ENCODE measurements at regions not wholly inside any gene's neighbourhood (a gene's known extent, or its start where the extent isn't known, plus 50 kb on each side); places are given as distances from the start of the nearest gene placed in this dataset.

- H3K23ac ChIP-seq (ENCODE audit: low read length), result no peak overlapping the region
- no peak overlapping the region for H3K14ac ChIP-seq (ENCODE audit: low read length)
- no peaks in the 10 kb centered on the region for H3K36me3 ChIP-seq (ENCODE audit: control insufficient read depth in 1 of 2, insufficient read depth in 2 of 2, low read length in 2 of 2)
- H3K9me3 ChIP-seq (ENCODE audit: insufficient read depth, low read depth, low read length), result no peaks in the 10 kb centered on the region
- no peak overlapping the region for H2AK5ac ChIP-seq (ENCODE audit: low read length)
- H3K4ac ChIP-seq (ENCODE audit: low read depth, low read length), result no peak overlapping the region
- no peaks in the 10 kb centered on the region for H3K27me3 ChIP-seq (ENCODE audit: insufficient read depth, low read length)
- H2BK5ac ChIP-seq (ENCODE audit: low read depth, low read length, poor library complexity), result no peak overlapping the region
- no peak overlapping the region for H2BK120ac ChIP-seq (ENCODE audit: insufficient read depth, low read length, poor library complexity)
- no peak overlapping the region for H3K4me2 ChIP-seq (ENCODE audit: low read length)
- no CpG with 5 or more reads among the region's 5 CpGs for WGBS (ENCODE audit: extremely low coverage, insufficient coverage, insufficient read length)
- no peak overlapping the region for H4K12ac ChIP-seq (ENCODE audit: low read depth, low read length)
- peaks cover 9 to 10% of the 10 kb centered on the region in 2 experiments for H3K4me1 ChIP-seq (ENCODE audit: control insufficient read depth in 1 of 2, insufficient read depth in 2 of 2, low read length in 2 of 2)
- no peak overlapping the region for H3K9ac ChIP-seq (ENCODE audit: low read length)
- DNase-seq, result no peak
- no peak overlapping the region for H3K27ac ChIP-seq (ENCODE audit: low read depth, low read length)
- no peak overlapping the region for H2BK12ac ChIP-seq (ENCODE audit: low read length)
- no peak overlapping the region for H3K18ac ChIP-seq (ENCODE audit: low read length)
- peaks cover 8% of the 10 kb centered on the region for H3K79me1 ChIP-seq (ENCODE audit: low read length)
- H3K4me3 ChIP-seq (ENCODE audit: low read depth, low read length), result no peak overlapping the region
- H4K91ac ChIP-seq (ENCODE audit: low read depth, low read length), result no peak overlapping the region
- no peak overlapping the region for H4K8ac ChIP-seq (ENCODE audit: low read depth, low read length)
- H3K79me2 ChIP-seq (ENCODE audit: control insufficient read depth, insufficient read depth, low read length, poor library complexity), result no peaks in the 10 kb centered on the region
- no peak overlapping the region for H2AFZ ChIP-seq (ENCODE audit: insufficient read depth, low read length, poor library complexity)
Measured at GRCh38 chr7:50954716-50955115, 172.0 kb upstream of the GRB10 start.

DNA sequence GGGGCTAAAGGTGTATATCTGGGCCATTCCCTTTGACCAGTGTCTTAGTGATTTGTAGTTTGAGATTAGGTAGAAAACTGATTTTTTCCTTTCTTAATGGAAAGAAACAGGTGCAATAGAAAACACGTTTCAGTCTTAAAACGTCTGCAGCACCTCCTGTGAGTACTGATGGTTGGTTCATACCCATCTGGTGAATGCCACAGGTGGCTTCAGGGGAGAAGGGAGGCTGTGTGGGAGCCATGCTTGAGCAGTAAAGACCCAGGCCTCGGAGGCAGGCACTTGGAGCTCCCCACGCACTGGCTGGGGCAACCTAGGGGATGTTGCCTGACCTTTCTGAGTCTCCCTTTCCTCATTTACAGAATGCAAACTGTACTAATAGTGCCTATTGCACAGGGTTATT lies 171.5 kb upstream of the GRB10 start:
- H3K4me2 ChIP-seq (ENCODE audit: low read length), result no peak overlapping the region
- no peak overlapping the region for H3K4ac ChIP-seq (ENCODE audit: low read depth, low read length)
- H2BK120ac ChIP-seq (ENCODE audit: insufficient read depth, low read length, poor library complexity), result peak overlapping the region; percentile 45
- H3K23ac ChIP-seq (ENCODE audit: low read length), result no peak overlapping the region
- H3K79me2 ChIP-seq (ENCODE audit: control insufficient read depth, insufficient read depth, low read length, poor library complexity), result no peaks in the 10 kb centered on the region
- H3K18ac ChIP-seq (ENCODE audit: low read length), result no peak overlapping the region
- H3K36me3 ChIP-seq (ENCODE audit: control insufficient read depth in 1 of 2, insufficient read depth in 2 of 2, low read length in 2 of 2), result no peaks in the 10 kb centered on the region
- H3K4me1 ChIP-seq (ENCODE audit: control insufficient read depth in 1 of 2, insufficient read depth in 2 of 2, low read length in 2 of 2), result peaks cover 9 to 10% of the 10 kb centered on the region in 2 experiments
- H4K8ac ChIP-seq (ENCODE audit: low read depth, low read length), result no peak overlapping the region
- no CpG with 5 or more reads among the region's 4 CpGs for WGBS (ENCODE audit: extremely low coverage, insufficient coverage, insufficient read length)
- H2BK5ac ChIP-seq (ENCODE audit: low read depth, low read length, poor library complexity), result peak overlapping the region; percentile 22
- no peak overlapping the region for H2AFZ ChIP-seq (ENCODE audit: insufficient read depth, low read length, poor library complexity)
- H4K91ac ChIP-seq (ENCODE audit: low read depth, low read length), result peak overlapping the region; percentile 67
- H2BK12ac ChIP-seq (ENCODE audit: low read length), result peak overlapping the region; percentile 42
- H2AK5ac ChIP-seq (ENCODE audit: low read length), result no peak overlapping the region
- H3K27ac ChIP-seq (ENCODE audit: low read depth, low read length), result no peak overlapping the region
- H3K14ac ChIP-seq (ENCODE audit: low read length), result no peak overlapping the region
- no peak overlapping the region for H3K9ac ChIP-seq (ENCODE audit: low read length)
- H4K12ac ChIP-seq (ENCODE audit: low read depth, low read length), result no peak overlapping the region
- H3K27me3 ChIP-seq (ENCODE audit: insufficient read depth, low read length), result no peaks in the 10 kb centered on the region
- DNase-seq, result no peak
- no peak overlapping the region for H3K4me3 ChIP-seq (ENCODE audit: low read depth, low read length)
- H3K79me1 ChIP-seq (ENCODE audit: low read length), result peaks cover 8% of the 10 kb centered on the region
- no peaks in the 10 kb centered on the region for H3K9me3 ChIP-seq (ENCODE audit: insufficient read depth, low read depth, low read length)

- Histone ChIP-seq H3K14ac (ENCODE audit: low read length) (peak overlapping the region; percentile 39), H3K23ac (ENCODE audit: low read length) (no peak overlapping the region), H3K9me3 (ENCODE audit: insufficient read depth, low read depth, low read length) (no peaks in the 10 kb centered on the region), H3K79me2 (ENCODE audit: control insufficient read depth, insufficient read depth, low read length, poor library complexity) (no peaks in the 10 kb centered on the region), H3K27me3 (ENCODE audit: insufficient read depth, low read length) (no peaks in the 10 kb centered on the region), H4K91ac (ENCODE audit: low read depth, low read length) (no peak overlapping the region), H2BK12ac (ENCODE audit: low read length) (no peak overlapping the region), H3K4ac (ENCODE audit: low read depth, low read length) (no peak overlapping the region), H4K12ac (ENCODE audit: low read depth, low read length) (no peak overlapping the region), H2BK120ac (ENCODE audit: insufficient read depth, low read length, poor library complexity) (no peak overlapping the region), H3K4me3 (ENCODE audit: low read depth, low read length) (no peak overlapping the region), H4K8ac (ENCODE audit: low read depth, low read length) (no peak overlapping the region), H3K4me1 (ENCODE audit: control insufficient read depth in 1 of 2, insufficient read depth in 2 of 2, low read length in 2 of 2) (peaks cover 9 to 10% of the 10 kb centered on the region in 2 experiments), H3K27ac (ENCODE audit: low read depth, low read length) (peak overlapping the region; percentile 78), H3K36me3 (ENCODE audit: control insufficient read depth in 1 of 2, insufficient read depth in 2 of 2, low read length in 2 of 2) (no peaks in the 10 kb centered on the region), H3K18ac (ENCODE audit: low read length) (no peak overlapping the region), H3K79me1 (ENCODE audit: low read length) (peaks cover 8% of the 10 kb centered on the region), H3K4me2 (ENCODE audit: low read length) (peak overlapping the region; percentile 12), H2AK5ac (ENCODE audit: low read length) (no peak overlapping the region), H2BK5ac (ENCODE audit: low read depth, low read length, poor library complexity) (peak overlapping the region; percentile 75), H2AFZ (ENCODE audit: insufficient read depth, low read length, poor library complexity) (no peak overlapping the region), H3K9ac (ENCODE audit: low read length) (no peak overlapping the region)
- no CpG with 5 or more reads among the region's 3 CpGs for WGBS (ENCODE audit: extremely low coverage, insufficient coverage, insufficient read length)
- peak; percentile 91 to 96 for DNase-seq
Measured at GRCh38 chr7:50953820-50954219, 171.1 kb upstream of the GRB10 start.

DNA sequence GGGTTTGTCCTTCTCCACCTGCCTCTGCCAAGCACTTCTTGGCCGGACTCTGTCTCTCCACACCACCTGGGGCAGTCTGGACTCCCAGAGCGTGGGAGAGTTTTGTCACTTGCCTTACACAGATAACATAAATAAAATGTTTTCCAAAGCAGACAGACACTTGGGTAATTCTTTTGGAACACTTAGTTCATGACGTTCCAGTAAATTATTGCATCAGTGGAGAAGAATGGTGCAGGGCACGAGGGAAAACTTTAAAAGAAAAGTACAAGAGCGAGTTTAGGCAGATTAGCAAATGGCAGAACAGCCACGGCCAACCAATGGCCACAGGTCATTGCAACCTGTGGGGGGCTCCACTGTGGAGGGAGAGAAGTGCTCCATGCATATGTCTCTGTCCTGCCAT lies 170.6 kb upstream of the GRB10 start:
- Histone ChIP-seq H4K8ac (ENCODE audit: low read depth, low read length) (peak overlapping the region; percentile 62), H3K27ac (ENCODE audit: low read depth, low read length) (peak overlapping the region; percentile 78), H2AFZ (ENCODE audit: insufficient read depth, low read length, poor library complexity) (no peak overlapping the region), H3K9ac (ENCODE audit: low read length) (no peak overlapping the region), H3K4me1 (ENCODE audit: control insufficient read depth in 1 of 2, insufficient read depth in 2 of 2, low read length in 2 of 2) (peaks cover 9 to 10% of the 10 kb centered on the region in 2 experiments), H3K9me3 (ENCODE audit: insufficient read depth, low read depth, low read length) (no peaks in the 10 kb centered on the region), H3K27me3 (ENCODE audit: insufficient read depth, low read length) (no peaks in the 10 kb centered on the region), H3K18ac (ENCODE audit: low read length) (peak overlapping the region; percentile 79), H3K79me2 (ENCODE audit: control insufficient read depth, insufficient read depth, low read length, poor library complexity) (no peaks in the 10 kb centered on the region), H3K4ac (ENCODE audit: low read depth, low read length) (peak overlapping the region; percentile 19), H3K23ac (ENCODE audit: low read length) (no peak overlapping the region), H4K12ac (ENCODE audit: low read depth, low read length) (no peak overlapping the region), H2BK5ac (ENCODE audit: low read depth, low read length, poor library complexity) (peak overlapping the region; percentile 75), H3K14ac (ENCODE audit: low read length) (peak overlapping the region; percentile 49), H2BK120ac (ENCODE audit: insufficient read depth, low read length, poor library complexity) (peak overlapping the region; percentile 31), H3K36me3 (ENCODE audit: control insufficient read depth in 1 of 2, insufficient read depth in 2 of 2, low read length in 2 of 2) (no peaks in the 10 kb centered on the region), H2AK5ac (ENCODE audit: low read length) (peak overlapping the region; percentile 72), H3K4me3 (ENCODE audit: low read depth, low read length) (no peak overlapping the region), H4K91ac (ENCODE audit: low read depth, low read length) (peak overlapping the region; percentile 57), H2BK12ac (ENCODE audit: low read length) (peak overlapping the region; percentile 73), H3K79me1 (ENCODE audit: low read length) (peaks cover 8% of the 10 kb centered on the region), H3K4me2 (ENCODE audit: low read length) (peak overlapping the region; percentile 12)
- no CpG with 5 or more reads among the region's 6 CpGs for WGBS (ENCODE audit: extremely low coverage, insufficient coverage, insufficient read length)
- DNase-seq, result peak; percentile 80 to 92
